ENCODE measurements at regions not wholly inside any gene's neighbourhood (a gene's known extent, or its start where the extent isn't known, plus 50 kb on each side); places are given as distances from the start of the nearest gene placed in this dataset.

DNA sequence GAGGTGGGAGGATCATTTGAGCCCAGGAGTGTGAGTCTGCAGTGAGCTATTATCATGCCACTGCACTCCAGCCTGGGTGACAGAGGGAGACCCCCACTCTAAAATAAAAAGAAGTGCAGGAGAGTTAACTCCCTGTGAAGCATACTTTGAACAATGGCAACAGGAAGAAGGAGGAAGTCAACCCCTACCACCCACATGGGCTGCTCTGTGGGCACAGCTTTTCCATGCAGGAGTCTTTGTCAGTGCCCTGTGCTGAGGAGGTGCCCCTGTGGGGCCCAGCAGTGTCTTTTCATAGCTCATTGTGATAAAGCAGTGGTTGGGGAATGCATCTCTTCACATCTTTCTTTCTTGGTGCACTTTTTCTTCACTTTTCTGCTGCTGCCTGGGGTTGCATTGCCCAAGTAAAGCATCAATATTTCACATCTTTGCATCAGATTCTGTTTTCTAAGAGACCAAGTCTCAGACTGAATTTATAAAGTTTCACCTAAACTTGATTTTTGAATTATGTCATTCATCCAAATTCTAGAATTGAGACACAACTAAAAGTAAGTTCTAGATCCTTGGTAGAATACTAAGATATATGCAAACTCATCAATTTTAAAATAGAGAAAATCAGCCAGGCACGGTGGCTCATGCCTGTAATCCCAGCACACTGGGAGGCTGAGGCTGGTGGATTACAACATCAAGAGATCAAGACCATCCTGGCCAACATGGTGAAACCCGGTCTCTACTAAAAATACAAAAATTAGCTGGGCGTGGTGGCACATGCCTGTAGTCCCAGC is 316.6 kb downstream of the DNAH5 start:
- H3K27me3 ChIP-seq (ENCODE audit: insufficient read depth, poor library complexity, severe bottlenecking): no peaks in the 10 kb centered on the region
- no peak for TF ChIP-seq SPI1 (IDR thresholded peaks at IDR 0.05; ENCODE audit: borderline replicate concordance, low read depth)
- no peak for TF ChIP-seq REST (IDR thresholded peaks at IDR 0.05; ENCODE audit: insufficient replicate concordance, low read depth)
- no peak overlapping the region for H3K4me3 ChIP-seq (replicated peaks; ENCODE audit: insufficient read depth, low read length)
- no peak overlapping the region for H3K27ac ChIP-seq (replicated peaks)
- DNase-seq (ENCODE audit: low read depth in 1 of 2, low spot score in 1 of 2): no peak

DNA sequence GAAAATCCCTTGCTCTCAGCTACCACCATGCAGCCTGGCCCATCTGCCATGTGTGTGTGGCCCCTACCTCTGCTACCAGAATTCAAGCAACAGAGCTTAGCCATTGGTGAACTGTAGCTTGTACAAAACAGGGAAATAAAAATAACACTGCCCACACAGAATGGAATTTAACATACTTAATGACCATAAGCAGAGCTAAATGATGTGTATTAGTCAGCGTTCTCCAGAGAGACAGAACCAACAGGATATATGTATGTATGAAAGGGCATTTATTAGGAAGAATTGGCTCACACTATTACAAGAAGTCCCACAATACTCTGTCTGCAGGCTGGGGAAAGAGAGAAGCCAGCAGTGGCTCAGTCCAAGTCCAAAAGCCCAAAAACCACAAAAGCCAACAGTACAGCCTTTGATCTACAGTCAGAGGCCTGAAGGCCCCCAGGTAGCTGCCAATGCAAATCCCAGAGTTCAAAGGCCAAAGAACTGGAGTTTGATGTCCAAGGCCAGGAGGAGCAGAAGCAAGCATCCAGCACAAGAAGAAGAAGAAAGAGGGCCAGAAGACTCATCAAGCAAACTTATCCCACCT is 318.8 kb downstream of the DNAH5 start:
- H3K27me3 ChIP-seq (ENCODE audit: insufficient read depth, poor library complexity, severe bottlenecking): no peaks in the 10 kb centered on the region
- H3K27ac ChIP-seq (replicated peaks): no peak overlapping the region
- no peak for TF ChIP-seq CTCF (IDR thresholded peaks at IDR 0.05; ENCODE audit: insufficient read depth, low read length)
- no peak for TF ChIP-seq SPI1 (IDR thresholded peaks at IDR 0.05; ENCODE audit: borderline replicate concordance, low read depth)
- no peak overlapping the region for H3K4me3 ChIP-seq (replicated peaks; ENCODE audit: insufficient read depth, low read length)
- no peak for DNase-seq (ENCODE audit: low read depth in 1 of 2, low spot score in 1 of 2)

DNA sequence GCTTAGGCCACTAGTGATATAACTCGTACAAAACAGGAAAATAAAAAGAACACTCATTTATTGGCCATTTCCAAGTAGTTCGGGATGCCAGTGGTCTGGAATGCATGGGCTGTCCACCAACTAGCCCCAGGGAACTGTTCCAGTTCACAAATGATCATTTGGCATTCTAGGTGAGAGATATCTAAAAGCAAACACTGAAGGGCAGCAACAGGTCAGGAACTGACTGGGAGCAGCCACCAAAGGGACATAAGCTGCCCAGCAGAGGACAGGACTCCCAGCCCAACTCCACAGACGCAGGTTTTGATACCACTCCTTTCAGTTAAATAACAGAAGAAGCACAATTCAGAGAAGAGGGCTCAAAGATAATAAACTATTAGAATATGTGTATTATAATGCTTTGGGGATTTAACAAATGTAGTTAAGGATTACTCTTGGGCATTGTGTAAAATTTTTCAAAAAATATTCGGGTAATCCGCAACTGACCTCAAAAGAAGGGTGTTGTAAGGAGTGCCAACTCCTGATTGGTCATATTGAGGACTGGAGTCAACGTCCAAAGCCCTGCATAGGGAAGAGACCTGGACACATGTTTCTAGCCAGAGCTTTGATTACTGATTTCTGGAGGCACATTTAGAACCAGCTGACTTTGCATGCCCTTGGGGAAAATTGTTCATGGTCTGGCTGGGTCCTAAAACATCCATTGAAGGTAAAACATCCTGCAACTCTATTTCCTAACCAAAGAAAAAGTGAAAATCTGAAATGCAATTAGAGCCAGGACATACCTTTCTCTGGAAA is 320.0 kb downstream of the DNAH5 start:
- no peak for DNase-seq (ENCODE audit: low read depth in 1 of 2, low spot score in 1 of 2)
- H3K4me3 ChIP-seq (replicated peaks; ENCODE audit: insufficient read depth, low read length): no peak overlapping the region
- no peaks in the 10 kb centered on the region for H3K27me3 ChIP-seq (ENCODE audit: insufficient read depth, poor library complexity, severe bottlenecking)
- no peak overlapping the region for H3K27ac ChIP-seq (replicated peaks)
- TF ChIP-seq CTCF (IDR thresholded peaks at IDR 0.05; ENCODE audit: insufficient read depth, low read length) (no peak), POLR2AphosphoS5 (IDR thresholded peaks at IDR 0.05; ENCODE audit: low read depth) (no peak), GABPA (IDR thresholded peaks at IDR 0.05; ENCODE audit: low read depth) (no peak), SPI1 (IDR thresholded peaks at IDR 0.05; ENCODE audit: borderline replicate concordance, low read depth) (no peak), REST (IDR thresholded peaks at IDR 0.05; ENCODE audit: insufficient replicate concordance, low read depth) (no peak)

DNA sequence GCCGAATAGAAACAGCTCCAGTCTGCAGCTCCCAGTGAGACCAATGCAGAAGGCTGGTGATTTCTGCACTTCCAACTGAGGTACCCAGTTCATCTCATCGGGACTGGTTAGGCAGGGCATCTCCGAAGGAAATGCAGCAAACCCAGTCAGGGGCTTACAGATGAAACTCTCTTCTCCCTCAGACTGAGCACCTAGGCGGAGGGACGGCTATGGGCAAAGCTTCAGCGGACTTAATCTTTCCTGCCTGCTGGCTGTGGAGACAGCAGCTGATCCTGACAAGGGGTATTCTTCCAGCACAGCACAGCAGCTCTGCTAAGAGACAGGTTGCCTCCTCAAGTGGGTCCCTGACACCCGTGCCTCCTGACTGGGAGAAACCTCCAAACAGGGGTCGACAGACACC is 330.9 kb downstream of the DNAH5 start:
- H3K4me3 ChIP-seq (replicated peaks; ENCODE audit: insufficient read depth, low read length): no peak overlapping the region
- TF ChIP-seq CTCF (IDR thresholded peaks at IDR 0.05; ENCODE audit: insufficient read depth, low read length): no peak
- H3K27ac ChIP-seq (replicated peaks): no peak overlapping the region
- H3K27me3 ChIP-seq (ENCODE audit: insufficient read depth, poor library complexity, severe bottlenecking): no peaks in the 10 kb centered on the region
- no peak for DNase-seq (ENCODE audit: low read depth in 1 of 2, low spot score in 1 of 2)
